Suppressor macrophage (primary cell): ENCODE measurements at regions not wholly inside any gene's neighbourhood (a gene's known extent, or its start where the extent isn't known, plus 50 kb on each side); places are given as distances from the start of the nearest gene placed in this dataset.
"Not testable (repeated sequence)": the region's sequence is repeated elsewhere in the genome, so short reads cannot be mapped to it uniquely, and the experiment has no call there.

Source experiments
- DNase-seq, 4 experiments: peaks; one replicate each; pipeline ENCODE4 v3.0.0-alpha.2; 2020 to 2022

- DNase-seq, result no peak
Measured at GRCh38 chr14:43803076-43803689, 703.9 kb downstream of the FSCB start.

GRCh38 chr14:43795600-43796228, 711.4 kb downstream of the FSCB start:
- peak in 1 of 4 experiments; percentile 4 for DNase-seq

- no peak for DNase-seq
Measured at GRCh38 chr14:43793579-43793978, 713.5 kb downstream of the FSCB start.

- no peak for DNase-seq
Measured at GRCh38 chr14:43792980-43793379, 714.1 kb downstream of the FSCB start.

- DNase-seq, result no peak
Measured at GRCh38 chr14:43790681-43791080, 716.4 kb downstream of the FSCB start.

GRCh38 chr14:43789458-43789857, 717.6 kb downstream of the FSCB start:
- no peak for DNase-seq

GRCh38 chr14:43786066-43786762, 720.9 kb downstream of the FSCB start:
- no peak for DNase-seq

- DNase-seq, result not testable (repeated sequence)
Measured at GRCh38 chr14:43784432-43784831, 722.7 kb downstream of the FSCB start.

- DNase-seq, result no peak
Measured at GRCh38 chr14:43778937-43779639, 728.0 kb downstream of the FSCB start.

GRCh38 chr14:43778570-43778936, 728.5 kb downstream of the FSCB start:
- no peak for DNase-seq

- no peak for DNase-seq
Measured at GRCh38 chr14:43765474-43765873, 741.6 kb downstream of the FSCB start.

GRCh38 chr14:43764433-43764832, 742.6 kb downstream of the FSCB start:
- no peak for DNase-seq

- DNase-seq, result no peak
Measured at GRCh38 chr14:43755707-43756106, 751.4 kb downstream of the FSCB start.

GRCh38 chr14:43754838-43755237, 752.2 kb downstream of the FSCB start:
- no peak for DNase-seq

- DNase-seq, result no peak
Measured at GRCh38 chr14:43745746-43746145, 761.3 kb downstream of the FSCB start.

- no peak for DNase-seq
Measured at GRCh38 chr14:43735932-43736331, 771.2 kb downstream of the FSCB start.

GRCh38 chr14:43729143-43729542, 777.9 kb downstream of the FSCB start:
- DNase-seq, result peak in 3 of 4 experiments; percentile 1 to 8 (median 4)

- DNase-seq, result no peak
Measured at GRCh38 chr14:43706900-43707299, 800.2 kb downstream of the FSCB start.

GRCh38 chr14:43698561-43699284, 808.4 kb downstream of the FSCB start:
- not testable (repeated sequence) for DNase-seq

- no peak for DNase-seq
Measured at GRCh38 chr14:43697003-43697402, 810.1 kb downstream of the FSCB start.

- DNase-seq, result no peak
Measured at GRCh38 chr14:43692706-43693105, 814.4 kb downstream of the FSCB start.

- DNase-seq, result no peak
Measured at GRCh38 chr14:43687921-43688320, 819.2 kb downstream of the FSCB start.

- no peak for DNase-seq
Measured at GRCh38 chr14:43677581-43677980, 829.5 kb downstream of the FSCB start.
